WTC11 (cell line): ENCODE measurements at regions not wholly inside any gene's neighbourhood (a gene's known extent, or its start where the extent isn't known, plus 50 kb on each side); places are given as distances from the start of the nearest gene placed in this dataset.

Source experiments
- ATAC-seq: fragments of 200-7000 bp; cut with Tn5 transposase; 2 replicates; pipeline ENCODE4 v1.10.0; 2021; ENCODE audit warnings: mild to moderate bottlenecking, moderate library complexity
- CTCF ChIA-PET: fragments of 300-600 bp; sonication (Branson Sonifier 250); formaldehyde crosslinking; loops from one replicate; lab custom pipeline; 2021; ENCODE audit warnings: antibody characterized with exemption; lab: Charles Lee
- POLR2A ChIA-PET: fragments of 350-600 bp; sonication (Branson Sonifier 250); formaldehyde crosslinking; loops from one replicate; lab custom pipeline; 2021; ENCODE audit warnings: antibody characterized with exemption; lab: Charles Lee
- DNase-seq: peaks from one replicate; pipeline ENCODE4 v3.0.0; 2021; ENCODE audit warnings: low spot score
- H3K27ac Mint-ChIP-seq: 2 replicates; pipeline ENCODE4 v1.8.0; 2021; ENCODE audit warnings: mixed read lengths
- H3K27me3 Mint-ChIP-seq: 2 replicates; pipeline ENCODE4 v1.8.0; 2021; ENCODE audit warnings: low read depth, mild to moderate bottlenecking, moderate library complexity, mixed read lengths
- H3K36me3 Mint-ChIP-seq: 2 replicates; pipeline ENCODE4 v1.8.0; 2021; ENCODE audit warnings: mixed read lengths
- H3K4me1 Mint-ChIP-seq: 2 replicates; pipeline ENCODE4 v1.8.0; 2022; ENCODE audit warnings: mixed read lengths
- H3K4me3 Mint-ChIP-seq: 2 replicates; pipeline ENCODE4 v1.8.0; 2021; ENCODE audit warnings: mild to moderate bottlenecking, moderate library complexity, mixed read lengths
- H3K9me3 Mint-ChIP-seq: 2 replicates; pipeline ENCODE4 v1.8.0; 2021; ENCODE audit warnings: mixed read lengths
- GTF2I ChIP-seq: fragments of 250-450 bp; sonication (Bioruptor Pico); conservative IDR thresholded peaks from 2 replicates; pipeline ENCODE4 v1.4.0; 2021; ENCODE audit warnings: mild to moderate bottlenecking
- HMGA2 ChIP-seq: fragments of 250-450 bp; sonication (Bioruptor Pico); IDR thresholded peaks from 2 replicates; pipeline ENCODE4 v1.4.0; 2021; ENCODE audit warnings: mild to moderate bottlenecking, moderate library complexity
- IRF2 ChIP-seq: sonication (generic); formaldehyde crosslinking; IDR thresholded peaks from 2 replicates; pipeline ENCODE4 v1.8.0; 2022; ENCODE audit warnings: low read depth, missing genetic modification reagents, borderline replicate concordance
- NR2C2 ChIP-seq: sonication (generic); formaldehyde crosslinking; IDR thresholded peaks from 2 replicates; pipeline ENCODE4 v1.8.0; 2022; ENCODE audit warnings: mild to moderate bottlenecking, missing genetic modification reagents
- OVOL2 ChIP-seq: fragments of 250-450 bp; sonication (Bioruptor Pico); IDR thresholded peaks from 2 replicates; pipeline ENCODE4 v1.9.0; 2021; ENCODE audit warnings: mild to moderate bottlenecking, borderline replicate concordance
- RORB ChIP-seq: fragments of 250-450 bp; sonication (Bioruptor Pico); IDR thresholded peaks from 2 replicates; pipeline ENCODE4 v1.9.0; 2021; ENCODE audit warnings: mild to moderate bottlenecking
- ZBTB21 ChIP-seq: sonication (generic); formaldehyde crosslinking; IDR thresholded peaks from 2 replicates; pipeline ENCODE4 v1.8.1; 2023; ENCODE audit warnings: mild to moderate bottlenecking, missing genetic modification reagents, borderline replicate concordance
- ZNF138 ChIP-seq: sonication (generic); formaldehyde crosslinking; conservative IDR thresholded peaks from 2 replicates; pipeline ENCODE4 v1.8.1; 2022; ENCODE audit warnings: mild to moderate bottlenecking, moderate library complexity, missing genetic modification reagents
- TF ChIP-seq, protein P1 (sequence below): sonication (generic); formaldehyde crosslinking; IDR thresholded peaks from 2 replicates; pipeline ENCODE4 v1.8.0; 2022; ENCODE audit warnings: mild to moderate bottlenecking, missing genetic modification reagents
- TF ChIP-seq, protein P2 (sequence below): sonication (generic); formaldehyde crosslinking; IDR thresholded peaks from 2 replicates; pipeline ENCODE4 v1.8.1; 2022; ENCODE audit warnings: mild to moderate bottlenecking, missing genetic modification reagents, moderate library complexity, borderline replicate concordance
- TF ChIP-seq, protein P3 (sequence below): fragments of 250-450 bp; sonication (Bioruptor Pico); IDR thresholded peaks from 2 replicates; pipeline ENCODE4 v1.9.0; 2021; ENCODE audit warnings: mild to moderate bottlenecking
- TF ChIP-seq, protein P4 (sequence below): fragments of 250-450 bp; sonication (Bioruptor Pico); IDR thresholded peaks from 2 replicates; pipeline ENCODE4 v1.9.0; 2021; ENCODE audit warnings: mild to moderate bottlenecking, borderline replicate concordance
- TF ChIP-seq, protein P5 (sequence below): sonication (generic); formaldehyde crosslinking; IDR thresholded peaks from 2 replicates; pipeline ENCODE4 v1.8.0; 2022; ENCODE audit warnings: mild to moderate bottlenecking, missing genetic modification reagents
- TF ChIP-seq, protein P6 (sequence below): sonication (generic); formaldehyde crosslinking; IDR thresholded peaks from 2 replicates; pipeline ENCODE4 v1.8.0; 2022; ENCODE audit warnings: missing genetic modification reagents
- TF ChIP-seq, protein P7 (sequence below): sonication (generic); formaldehyde crosslinking; IDR thresholded peaks from 2 replicates; pipeline ENCODE4 v1.8.0; 2023; ENCODE audit warnings: missing genetic modification reagents

DNA sequence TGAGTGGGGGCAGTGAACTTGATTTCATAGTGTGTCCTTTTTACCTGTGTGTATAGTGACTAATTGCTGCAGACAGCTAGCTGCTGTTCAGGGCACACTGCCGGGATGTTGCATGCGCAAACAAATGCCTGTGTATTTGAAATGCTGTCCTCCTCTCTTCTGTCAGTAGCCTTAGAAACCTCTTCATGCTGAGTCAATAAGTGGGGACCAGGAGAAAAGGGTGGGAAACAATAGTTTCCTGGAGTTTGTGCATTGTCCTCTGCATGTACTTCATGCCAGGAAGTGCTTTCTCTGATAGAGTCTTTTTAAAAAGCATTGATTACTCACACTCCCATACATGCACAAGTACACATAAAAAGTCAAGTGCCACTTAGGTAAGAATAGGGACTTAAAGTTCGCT lies 1183.7 kb upstream of the CELF2 start:
- Mint-ChIP-seq H3K27ac (no peak overlapping the region; the same call in 1 of the 2 replicates), H3K36me3 (peaks cover 8% of the 10 kb centered on the region), H3K4me3 (no peak overlapping the region), H3K9me3 (peaks cover 15% of the 10 kb centered on the region), H3K4me1 (peaks cover 11% of the 10 kb centered on the region), H3K27me3 (peaks cover 20% of the 10 kb centered on the region)
- DNase-seq: no peak
- POLR2A ChIA-PET: no interaction called here
- CTCF ChIA-PET: no interaction called here
- TF ChIP-seq OVOL2 (CRISPR knock-in tag): no peak
- peak; percentile 71 for ATAC-seq

DNA sequence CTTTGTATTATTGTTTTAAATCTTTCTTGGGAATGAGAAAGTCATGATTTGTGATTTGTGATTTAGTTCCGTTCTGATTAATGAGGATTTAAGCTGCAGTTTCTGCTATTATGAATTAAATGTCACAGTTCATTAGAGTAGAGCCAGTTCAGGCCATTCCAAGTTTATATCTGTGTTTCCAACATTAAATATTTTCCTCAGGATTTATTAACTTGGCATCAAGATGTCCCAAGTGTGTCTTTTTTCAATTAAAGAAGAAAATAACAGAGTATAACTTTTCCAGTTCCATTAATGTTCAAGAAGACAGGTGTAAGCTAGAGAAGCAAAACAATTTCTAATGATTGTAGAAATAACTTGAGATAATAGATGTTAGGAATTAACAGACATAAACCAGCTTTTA lies 1183.2 kb upstream of the CELF2 start:
- CTCF ChIA-PET: no interaction called here
- ATAC-seq: no peak
- peaks cover 20% of the 10 kb centered on the region for H3K27me3 Mint-ChIP-seq

DNA sequence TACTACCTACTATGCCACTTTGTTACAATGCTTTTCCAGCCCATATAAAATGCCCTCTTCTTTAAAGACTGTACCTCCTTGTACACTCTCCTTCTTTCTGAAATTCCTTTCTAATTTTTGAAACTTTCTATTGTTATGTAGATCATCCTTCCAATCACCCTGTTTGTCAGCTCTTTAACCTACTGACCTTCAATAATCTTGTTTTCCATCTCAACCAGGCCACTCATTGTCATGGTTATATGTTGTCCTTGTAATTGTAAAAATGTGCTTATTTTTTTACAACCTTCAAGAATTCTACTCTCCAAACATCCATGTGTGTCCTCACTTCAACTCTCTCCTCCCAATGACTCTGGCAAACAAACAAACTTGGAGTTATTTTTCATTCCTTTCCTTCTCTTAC lies 1172.6 kb upstream of the CELF2 start:
- Mint-ChIP-seq H3K4me1 (peaks cover 26% of the 10 kb centered on the region), H3K36me3 (peaks cover 25% of the 10 kb centered on the region), H3K9me3 (peaks cover 31% of the 10 kb centered on the region), H3K27ac (peak overlapping the region; percentile 24; the same call in 1 of the 2 replicates), H3K4me3 (no peak overlapping the region), H3K27me3 (peaks cover 28% of the 10 kb centered on the region)
- POLR2A ChIA-PET: no interaction called here
- CTCF ChIA-PET: no interaction called here
- ATAC-seq: peak; percentile 51; the same call in 1 of the 2 replicates
- DNase-seq: no peak
- TF ChIP-seq, protein P1, sequence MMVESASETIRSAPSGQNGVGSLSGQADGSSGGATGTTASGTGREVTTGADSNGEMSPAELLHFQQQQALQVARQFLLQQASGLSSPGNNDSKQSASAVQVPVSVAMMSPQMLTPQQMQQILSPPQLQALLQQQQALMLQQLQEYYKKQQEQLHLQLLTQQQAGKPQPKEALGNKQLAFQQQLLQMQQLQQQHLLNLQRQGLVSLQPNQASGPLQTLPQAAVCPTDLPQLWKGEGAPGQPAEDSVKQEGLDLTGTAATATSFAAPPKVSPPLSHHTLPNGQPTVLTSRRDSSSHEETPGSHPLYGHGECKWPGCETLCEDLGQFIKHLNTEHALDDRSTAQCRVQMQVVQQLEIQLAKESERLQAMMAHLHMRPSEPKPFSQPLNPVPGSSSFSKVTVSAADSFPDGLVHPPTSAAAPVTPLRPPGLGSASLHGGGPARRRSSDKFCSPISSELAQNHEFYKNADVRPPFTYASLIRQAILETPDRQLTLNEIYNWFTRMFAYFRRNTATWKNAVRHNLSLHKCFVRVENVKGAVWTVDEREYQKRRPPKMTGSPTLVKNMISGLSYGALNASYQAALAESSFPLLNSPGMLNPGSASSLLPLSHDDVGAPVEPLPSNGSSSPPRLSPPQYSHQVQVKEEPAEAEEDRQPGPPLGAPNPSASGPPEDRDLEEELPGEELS (CRISPR knock-in tag): no peak
- no peak for TF ChIP-seq RORB (CRISPR knock-in tag)
- TF ChIP-seq, protein P2, sequence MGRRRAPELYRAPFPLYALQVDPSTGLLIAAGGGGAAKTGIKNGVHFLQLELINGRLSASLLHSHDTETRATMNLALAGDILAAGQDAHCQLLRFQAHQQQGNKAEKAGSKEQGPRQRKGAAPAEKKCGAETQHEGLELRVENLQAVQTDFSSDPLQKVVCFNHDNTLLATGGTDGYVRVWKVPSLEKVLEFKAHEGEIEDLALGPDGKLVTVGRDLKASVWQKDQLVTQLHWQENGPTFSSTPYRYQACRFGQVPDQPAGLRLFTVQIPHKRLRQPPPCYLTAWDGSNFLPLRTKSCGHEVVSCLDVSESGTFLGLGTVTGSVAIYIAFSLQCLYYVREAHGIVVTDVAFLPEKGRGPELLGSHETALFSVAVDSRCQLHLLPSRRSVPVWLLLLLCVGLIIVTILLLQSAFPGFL: no peak
- no peak for TF ChIP-seq NR2C2
- TF ChIP-seq, protein P3, sequence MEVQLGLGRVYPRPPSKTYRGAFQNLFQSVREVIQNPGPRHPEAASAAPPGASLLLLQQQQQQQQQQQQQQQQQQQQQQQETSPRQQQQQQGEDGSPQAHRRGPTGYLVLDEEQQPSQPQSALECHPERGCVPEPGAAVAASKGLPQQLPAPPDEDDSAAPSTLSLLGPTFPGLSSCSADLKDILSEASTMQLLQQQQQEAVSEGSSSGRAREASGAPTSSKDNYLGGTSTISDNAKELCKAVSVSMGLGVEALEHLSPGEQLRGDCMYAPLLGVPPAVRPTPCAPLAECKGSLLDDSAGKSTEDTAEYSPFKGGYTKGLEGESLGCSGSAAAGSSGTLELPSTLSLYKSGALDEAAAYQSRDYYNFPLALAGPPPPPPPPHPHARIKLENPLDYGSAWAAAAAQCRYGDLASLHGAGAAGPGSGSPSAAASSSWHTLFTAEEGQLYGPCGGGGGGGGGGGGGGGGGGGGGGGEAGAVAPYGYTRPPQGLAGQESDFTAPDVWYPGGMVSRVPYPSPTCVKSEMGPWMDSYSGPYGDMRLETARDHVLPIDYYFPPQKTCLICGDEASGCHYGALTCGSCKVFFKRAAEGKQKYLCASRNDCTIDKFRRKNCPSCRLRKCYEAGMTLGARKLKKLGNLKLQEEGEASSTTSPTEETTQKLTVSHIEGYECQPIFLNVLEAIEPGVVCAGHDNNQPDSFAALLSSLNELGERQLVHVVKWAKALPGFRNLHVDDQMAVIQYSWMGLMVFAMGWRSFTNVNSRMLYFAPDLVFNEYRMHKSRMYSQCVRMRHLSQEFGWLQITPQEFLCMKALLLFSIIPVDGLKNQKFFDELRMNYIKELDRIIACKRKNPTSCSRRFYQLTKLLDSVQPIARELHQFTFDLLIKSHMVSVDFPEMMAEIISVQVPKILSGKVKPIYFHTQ (CRISPR knock-in tag): no peak

More for the DNA sequence above, 1183.2 kb upstream of the CELF2 start:
- POLR2A ChIA-PET: no interaction called here
- H3K36me3 Mint-ChIP-seq: peaks cover 12% of the 10 kb centered on the region
- TF ChIP-seq IRF2 (no peak), HMGA2 (CRISPR knock-in tag) (no peak), ZBTB21 (no peak), ZNF138 (no peak), GTF2I (no peak)
- TF ChIP-seq, protein P4, sequence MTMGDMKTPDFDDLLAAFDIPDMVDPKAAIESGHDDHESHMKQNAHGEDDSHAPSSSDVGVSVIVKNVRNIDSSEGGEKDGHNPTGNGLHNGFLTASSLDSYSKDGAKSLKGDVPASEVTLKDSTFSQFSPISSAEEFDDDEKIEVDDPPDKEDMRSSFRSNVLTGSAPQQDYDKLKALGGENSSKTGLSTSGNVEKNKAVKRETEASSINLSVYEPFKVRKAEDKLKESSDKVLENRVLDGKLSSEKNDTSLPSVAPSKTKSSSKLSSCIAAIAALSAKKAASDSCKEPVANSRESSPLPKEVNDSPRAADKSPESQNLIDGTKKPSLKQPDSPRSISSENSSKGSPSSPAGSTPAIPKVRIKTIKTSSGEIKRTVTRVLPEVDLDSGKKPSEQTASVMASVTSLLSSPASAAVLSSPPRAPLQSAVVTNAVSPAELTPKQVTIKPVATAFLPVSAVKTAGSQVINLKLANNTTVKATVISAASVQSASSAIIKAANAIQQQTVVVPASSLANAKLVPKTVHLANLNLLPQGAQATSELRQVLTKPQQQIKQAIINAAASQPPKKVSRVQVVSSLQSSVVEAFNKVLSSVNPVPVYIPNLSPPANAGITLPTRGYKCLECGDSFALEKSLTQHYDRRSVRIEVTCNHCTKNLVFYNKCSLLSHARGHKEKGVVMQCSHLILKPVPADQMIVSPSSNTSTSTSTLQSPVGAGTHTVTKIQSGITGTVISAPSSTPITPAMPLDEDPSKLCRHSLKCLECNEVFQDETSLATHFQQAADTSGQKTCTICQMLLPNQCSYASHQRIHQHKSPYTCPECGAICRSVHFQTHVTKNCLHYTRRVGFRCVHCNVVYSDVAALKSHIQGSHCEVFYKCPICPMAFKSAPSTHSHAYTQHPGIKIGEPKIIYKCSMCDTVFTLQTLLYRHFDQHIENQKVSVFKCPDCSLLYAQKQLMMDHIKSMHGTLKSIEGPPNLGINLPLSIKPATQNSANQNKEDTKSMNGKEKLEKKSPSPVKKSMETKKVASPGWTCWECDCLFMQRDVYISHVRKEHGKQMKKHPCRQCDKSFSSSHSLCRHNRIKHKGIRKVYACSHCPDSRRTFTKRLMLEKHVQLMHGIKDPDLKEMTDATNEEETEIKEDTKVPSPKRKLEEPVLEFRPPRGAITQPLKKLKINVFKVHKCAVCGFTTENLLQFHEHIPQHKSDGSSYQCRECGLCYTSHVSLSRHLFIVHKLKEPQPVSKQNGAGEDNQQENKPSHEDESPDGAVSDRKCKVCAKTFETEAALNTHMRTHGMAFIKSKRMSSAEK (CRISPR knock-in tag): no peak
- TF ChIP-seq, protein P5, sequence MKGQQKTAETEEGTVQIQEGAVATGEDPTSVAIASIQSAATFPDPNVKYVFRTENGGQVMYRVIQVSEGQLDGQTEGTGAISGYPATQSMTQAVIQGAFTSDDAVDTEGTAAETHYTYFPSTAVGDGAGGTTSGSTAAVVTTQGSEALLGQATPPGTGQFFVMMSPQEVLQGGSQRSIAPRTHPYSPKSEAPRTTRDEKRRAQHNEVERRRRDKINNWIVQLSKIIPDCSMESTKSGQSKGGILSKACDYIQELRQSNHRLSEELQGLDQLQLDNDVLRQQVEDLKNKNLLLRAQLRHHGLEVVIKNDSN (CRISPR knock-in tag): no peak
- TF ChIP-seq, protein P6, sequence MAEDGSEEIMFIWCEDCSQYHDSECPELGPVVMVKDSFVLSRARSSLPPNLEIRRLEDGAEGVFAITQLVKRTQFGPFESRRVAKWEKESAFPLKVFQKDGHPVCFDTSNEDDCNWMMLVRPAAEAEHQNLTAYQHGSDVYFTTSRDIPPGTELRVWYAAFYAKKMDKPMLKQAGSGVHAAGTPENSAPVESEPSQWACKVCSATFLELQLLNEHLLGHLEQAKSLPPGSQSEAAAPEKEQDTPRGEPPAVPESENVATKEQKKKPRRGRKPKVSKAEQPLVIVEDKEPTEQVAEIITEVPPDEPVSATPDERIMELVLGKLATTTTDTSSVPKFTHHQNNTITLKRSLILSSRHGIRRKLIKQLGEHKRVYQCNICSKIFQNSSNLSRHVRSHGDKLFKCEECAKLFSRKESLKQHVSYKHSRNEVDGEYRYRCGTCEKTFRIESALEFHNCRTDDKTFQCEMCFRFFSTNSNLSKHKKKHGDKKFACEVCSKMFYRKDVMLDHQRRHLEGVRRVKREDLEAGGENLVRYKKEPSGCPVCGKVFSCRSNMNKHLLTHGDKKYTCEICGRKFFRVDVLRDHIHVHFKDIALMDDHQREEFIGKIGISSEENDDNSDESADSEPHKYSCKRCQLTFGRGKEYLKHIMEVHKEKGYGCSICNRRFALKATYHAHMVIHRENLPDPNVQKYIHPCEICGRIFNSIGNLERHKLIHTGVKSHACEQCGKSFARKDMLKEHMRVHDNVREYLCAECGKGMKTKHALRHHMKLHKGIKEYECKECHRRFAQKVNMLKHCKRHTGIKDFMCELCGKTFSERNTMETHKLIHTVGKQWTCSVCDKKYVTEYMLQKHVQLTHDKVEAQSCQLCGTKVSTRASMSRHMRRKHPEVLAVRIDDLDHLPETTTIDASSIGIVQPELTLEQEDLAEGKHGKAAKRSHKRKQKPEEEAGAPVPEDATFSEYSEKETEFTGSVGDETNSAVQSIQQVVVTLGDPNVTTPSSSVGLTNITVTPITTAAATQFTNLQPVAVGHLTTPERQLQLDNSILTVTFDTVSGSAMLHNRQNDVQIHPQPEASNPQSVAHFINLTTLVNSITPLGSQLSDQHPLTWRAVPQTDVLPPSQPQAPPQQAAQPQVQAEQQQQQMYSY (CRISPR knock-in tag): no peak
- TF ChIP-seq, protein P7, sequence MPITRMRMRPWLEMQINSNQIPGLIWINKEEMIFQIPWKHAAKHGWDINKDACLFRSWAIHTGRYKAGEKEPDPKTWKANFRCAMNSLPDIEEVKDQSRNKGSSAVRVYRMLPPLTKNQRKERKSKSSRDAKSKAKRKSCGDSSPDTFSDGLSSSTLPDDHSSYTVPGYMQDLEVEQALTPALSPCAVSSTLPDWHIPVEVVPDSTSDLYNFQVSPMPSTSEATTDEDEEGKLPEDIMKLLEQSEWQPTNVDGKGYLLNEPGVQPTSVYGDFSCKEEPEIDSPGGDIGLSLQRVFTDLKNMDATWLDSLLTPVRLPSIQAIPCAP (CRISPR knock-in tag): no peak
- TF ChIP-seq, all 79 proteins: peak for 0
- no peak for DNase-seq
- H3K9me3 Mint-ChIP-seq: peaks cover 18% of the 10 kb centered on the region
- H3K4me3 Mint-ChIP-seq: no peak overlapping the region
- H3K27ac Mint-ChIP-seq: no peak overlapping the region
- peaks cover 11% of the 10 kb centered on the region for H3K4me1 Mint-ChIP-seq
